ENCODE measurements at regions not wholly inside any gene's neighbourhood (a gene's known extent, or its start where the extent isn't known, plus 50 kb on each side); places are given as distances from the start of the nearest gene placed in this dataset.

DNA sequence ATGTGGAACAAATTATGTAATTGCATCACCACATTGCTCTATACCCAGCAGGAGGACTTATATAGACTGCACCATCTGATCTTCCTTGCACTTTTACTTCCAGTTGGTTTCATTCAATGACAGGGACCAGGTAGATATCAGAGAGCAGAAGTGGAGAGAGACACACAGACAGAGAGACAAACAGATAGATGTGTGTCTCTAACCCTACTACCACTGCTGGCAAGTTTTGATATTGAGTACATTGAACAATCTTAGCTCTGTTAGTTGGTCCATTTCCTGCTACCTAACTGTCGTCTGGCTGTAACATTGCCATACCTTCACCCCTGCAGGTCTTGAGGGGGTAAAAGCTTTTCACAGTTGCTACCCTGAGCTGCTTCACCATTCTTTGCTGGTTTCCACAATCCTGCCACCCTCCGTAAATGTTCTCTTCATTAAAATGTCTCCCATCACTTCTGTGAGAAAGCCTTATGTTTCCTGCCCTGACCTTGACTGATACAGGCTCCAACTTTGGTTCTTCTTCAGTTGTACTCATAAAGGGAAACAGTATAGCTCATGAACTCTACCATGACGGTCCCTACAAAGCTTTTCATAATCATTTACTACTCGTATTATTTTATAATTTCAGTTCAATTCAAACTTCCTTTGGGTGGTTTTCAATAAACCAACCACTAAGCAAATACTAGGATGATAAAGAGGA, 62.3 kb upstream of the ITGA4 start:
- Histone ChIP-seq H3K36me3 (no peaks in the 10 kb centered on the region), H3K27ac (no peak overlapping the region), H3K4me1 (no peaks in the 10 kb centered on the region), H3K9me3 (no peaks in the 10 kb centered on the region), H3K27me3 (no peaks in the 10 kb centered on the region), H3K4me3 (no peak overlapping the region)
- TF ChIP-seq, protein P1, sequence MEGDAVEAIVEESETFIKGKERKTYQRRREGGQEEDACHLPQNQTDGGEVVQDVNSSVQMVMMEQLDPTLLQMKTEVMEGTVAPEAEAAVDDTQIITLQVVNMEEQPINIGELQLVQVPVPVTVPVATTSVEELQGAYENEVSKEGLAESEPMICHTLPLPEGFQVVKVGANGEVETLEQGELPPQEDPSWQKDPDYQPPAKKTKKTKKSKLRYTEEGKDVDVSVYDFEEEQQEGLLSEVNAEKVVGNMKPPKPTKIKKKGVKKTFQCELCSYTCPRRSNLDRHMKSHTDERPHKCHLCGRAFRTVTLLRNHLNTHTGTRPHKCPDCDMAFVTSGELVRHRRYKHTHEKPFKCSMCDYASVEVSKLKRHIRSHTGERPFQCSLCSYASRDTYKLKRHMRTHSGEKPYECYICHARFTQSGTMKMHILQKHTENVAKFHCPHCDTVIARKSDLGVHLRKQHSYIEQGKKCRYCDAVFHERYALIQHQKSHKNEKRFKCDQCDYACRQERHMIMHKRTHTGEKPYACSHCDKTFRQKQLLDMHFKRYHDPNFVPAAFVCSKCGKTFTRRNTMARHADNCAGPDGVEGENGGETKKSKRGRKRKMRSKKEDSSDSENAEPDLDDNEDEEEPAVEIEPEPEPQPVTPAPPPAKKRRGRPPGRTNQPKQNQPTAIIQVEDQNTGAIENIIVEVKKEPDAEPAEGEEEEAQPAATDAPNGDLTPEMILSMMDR (IDR thresholded peaks at IDR 0.05): no peak
- intact Hi-C loops (cut with DNase I): no loop called here
- no peak for DNase-seq (ENCODE audit: low spot score in 2 of 2)

- H3K27ac ChIP-seq: no peak overlapping the region
- DNase-seq (ENCODE audit: low spot score in 2 of 2): no peak
- TF ChIP-seq, protein P1 (IDR thresholded peaks at IDR 0.05): no peak
- H3K4me1 ChIP-seq: no peaks in the 10 kb centered on the region
- H3K36me3 ChIP-seq: no peaks in the 10 kb centered on the region
- no peaks in the 10 kb centered on the region for H3K9me3 ChIP-seq
- no peaks in the 10 kb centered on the region for H3K27me3 ChIP-seq
- H3K4me3 ChIP-seq: no peak overlapping the region
- intact Hi-C loops (cut with DNase I): no loop called here
Observed at GRCh38 chr2:181395851-181396250, 61.3 kb upstream of the ITGA4 start.

GRCh38 chr2:181396256-181397123, 60.7 kb upstream of the ITGA4 start:
- TF ChIP-seq, protein P1 (IDR thresholded peaks at IDR 0.05): no peak
- no peaks in the 10 kb centered on the region for H3K4me1 ChIP-seq
- H3K27ac ChIP-seq: no peak overlapping the region
- no peak for DNase-seq (ENCODE audit: low spot score in 2 of 2)
- no peaks in the 10 kb centered on the region for H3K9me3 ChIP-seq
- intact Hi-C loops (cut with DNase I): no loop called here
- no peaks in the 10 kb centered on the region for H3K36me3 ChIP-seq
- H3K27me3 ChIP-seq: no peaks in the 10 kb centered on the region
- no peak overlapping the region for H3K4me3 ChIP-seq

- no peaks in the 10 kb centered on the region for H3K9me3 ChIP-seq
- no peaks in the 10 kb centered on the region for H3K4me1 ChIP-seq
- H3K27me3 ChIP-seq: no peaks in the 10 kb centered on the region
- H3K27ac ChIP-seq: no peak overlapping the region
- H3K4me3 ChIP-seq: no peak overlapping the region
- intact Hi-C loops (cut with DNase I): no loop called here
- TF ChIP-seq, protein P1 (IDR thresholded peaks at IDR 0.05): no peak
- no peaks in the 10 kb centered on the region for H3K36me3 ChIP-seq
- DNase-seq (ENCODE audit: low spot score in 2 of 2): no peak
Observed at GRCh38 chr2:181397331-181397730, 59.9 kb upstream of the ITGA4 start.

DNA sequence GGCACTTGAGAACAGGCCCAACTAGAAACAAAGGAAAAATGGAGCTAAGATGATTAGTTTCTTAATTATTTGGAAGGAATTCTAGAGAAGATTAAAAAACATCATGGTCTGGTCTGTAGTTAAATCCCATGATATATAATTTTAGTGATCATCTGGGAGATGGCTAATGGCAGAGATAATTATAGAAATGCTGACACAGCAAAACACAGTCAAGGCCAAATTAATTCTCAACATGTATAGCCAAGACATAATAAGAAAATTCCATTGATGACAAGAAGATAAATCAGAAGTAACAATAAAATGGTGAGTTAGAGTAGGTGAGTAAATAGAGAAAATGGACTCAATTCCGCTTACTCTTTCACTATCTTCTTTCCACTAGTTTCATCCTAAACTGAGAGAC, 59.2 kb upstream of the ITGA4 start:
- intact Hi-C loops (cut with DNase I): no loop called here
- no peak overlapping the region for H3K4me3 ChIP-seq

More for the DNA sequence above, 59.2 kb upstream of the ITGA4 start:
- no peaks in the 10 kb centered on the region for H3K27me3 ChIP-seq
- H3K4me1 ChIP-seq: no peaks in the 10 kb centered on the region
- no peaks in the 10 kb centered on the region for H3K9me3 ChIP-seq
- TF ChIP-seq, protein P1 (IDR thresholded peaks at IDR 0.05): no peak
- DNase-seq (ENCODE audit: low spot score in 2 of 2): no peak
- H3K27ac ChIP-seq: no peak overlapping the region
- no peaks in the 10 kb centered on the region for H3K36me3 ChIP-seq

All from ascending aorta (tissue), 2 donors.